CD4-positive, alpha-beta T cell treated with Interferon alpha-2 for 1 hour (primary cell): ENCODE measurements at regions not wholly inside any gene's neighbourhood (a gene's known extent, or its start where the extent isn't known, plus 50 kb on each side); places are given as distances from the start of the nearest gene placed in this dataset.
"Not testable (repeated sequence)": the region's sequence is repeated elsewhere in the genome, so short reads cannot be mapped to it uniquely, and the experiment has no call there.

Source experiments
- DNase-seq, 2 donors: peaks; one replicate each; pipeline ENCODE4 v3.0.0-alpha.2; 2020 to 2022

DNA sequence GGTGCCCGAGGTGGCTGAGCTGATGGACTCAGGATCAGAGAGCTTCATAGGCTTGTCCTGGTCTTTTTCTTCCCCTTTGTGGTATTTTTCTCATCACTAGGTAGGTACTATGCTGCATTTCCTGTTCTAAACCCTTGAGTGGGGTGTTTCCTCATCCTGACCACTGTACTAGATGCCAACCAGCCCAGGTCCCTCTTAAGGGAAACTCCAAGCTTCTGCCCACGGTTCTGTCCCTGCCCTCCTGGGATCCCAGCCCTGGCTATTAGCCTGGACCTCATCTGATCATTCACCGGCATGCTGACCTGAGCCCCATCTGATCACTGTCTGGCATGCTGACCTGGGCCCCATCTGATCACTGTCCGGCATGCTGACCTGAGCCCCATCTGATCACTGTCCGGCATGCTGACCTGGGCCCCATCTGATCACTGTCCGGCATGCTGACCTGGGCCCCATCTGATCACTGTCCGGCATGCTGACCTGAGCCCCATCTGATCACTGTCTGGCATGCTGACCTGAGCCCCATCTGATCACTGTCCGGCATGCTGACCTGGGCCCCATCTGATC lies 207.6 kb downstream of the NDUFA10 start:
- DNase-seq, result not testable (repeated sequence)

- no peak for DNase-seq
Measured at GRCh38 chr2:239816576-239817467, 208.3 kb downstream of the NDUFA10 start.

- no peak for DNase-seq
Measured at GRCh38 chr2:239815671-239816070, 209.5 kb downstream of the NDUFA10 start.

DNA sequence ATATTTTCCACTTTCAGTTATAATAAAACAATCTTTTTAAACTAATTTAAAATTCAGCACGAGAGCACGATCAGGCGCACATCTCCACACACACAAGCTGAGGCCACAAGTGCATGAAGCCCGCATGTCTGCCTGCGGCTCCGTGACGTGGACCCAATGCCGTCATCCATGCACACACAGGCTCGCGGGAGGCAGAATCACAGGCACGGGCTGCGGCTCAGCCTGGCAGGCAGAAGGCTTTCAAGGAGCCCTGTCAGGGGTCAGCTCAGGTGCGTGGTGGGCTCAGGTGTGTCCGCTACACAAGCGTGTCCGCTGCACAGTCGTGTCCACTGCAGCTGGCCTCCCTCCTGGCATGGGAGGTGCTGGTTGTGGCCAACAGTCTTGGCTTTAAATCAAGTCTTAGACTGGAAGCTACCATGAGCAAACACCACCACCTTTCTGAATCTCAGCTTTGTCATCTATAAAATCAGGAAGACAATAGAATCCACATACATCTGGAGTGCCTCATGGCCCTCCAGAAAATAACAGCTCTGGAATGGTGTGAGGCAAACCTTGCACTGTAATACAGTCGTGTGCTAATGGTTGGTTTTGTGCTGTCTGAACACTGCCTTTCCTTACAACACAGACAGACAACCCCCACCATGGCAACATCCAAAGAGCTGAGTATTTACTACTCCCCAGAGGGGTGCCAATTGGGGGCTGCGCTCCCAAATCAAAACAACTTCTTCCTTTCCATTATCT lies 210.1 kb downstream of the NDUFA10 start:
- DNase-seq, result no peak

- DNase-seq, result no peak
Measured at GRCh38 chr2:239814116-239814860, 210.9 kb downstream of the NDUFA10 start.

- DNase-seq, result no peak
Measured at GRCh38 chr2:239813261-239814115, 211.7 kb downstream of the NDUFA10 start.

DNA sequence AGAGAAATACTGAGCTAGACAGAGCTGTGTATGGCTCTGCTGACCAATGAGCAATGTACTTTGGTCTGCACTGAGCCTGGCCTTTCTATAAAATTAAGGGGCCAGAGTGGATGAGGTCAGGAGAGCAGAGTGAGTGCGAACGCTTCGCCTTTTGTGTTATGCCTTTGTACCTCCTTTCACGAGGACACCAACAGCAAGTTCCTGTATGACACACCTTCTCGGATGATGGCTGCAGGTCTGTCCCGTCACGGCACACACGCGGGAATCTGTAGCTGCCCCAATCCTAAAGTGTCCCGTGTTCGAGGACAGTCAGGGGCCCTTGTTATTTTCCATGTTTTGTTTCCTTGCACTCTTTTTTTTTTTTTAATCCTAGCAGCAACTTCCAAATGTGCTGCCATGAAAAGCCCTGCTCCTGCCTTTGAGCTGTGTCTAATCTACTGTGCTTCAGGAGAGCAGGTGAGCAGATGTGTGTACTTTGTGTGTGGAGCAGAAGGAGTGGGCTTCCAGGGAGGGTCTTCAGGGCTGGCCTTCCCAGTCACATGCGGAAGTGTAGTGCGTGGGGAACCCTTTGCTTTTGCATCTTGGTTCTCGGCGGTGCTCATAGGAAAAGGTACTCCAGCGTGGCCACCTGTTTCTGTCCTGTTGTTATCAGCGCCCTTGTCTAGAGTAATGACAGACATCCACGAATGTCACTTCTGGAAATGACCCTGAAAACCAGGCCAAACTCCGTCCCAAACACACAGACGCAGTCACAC lies 213.2 kb downstream of the NDUFA10 start:
- DNase-seq, result no peak

DNA sequence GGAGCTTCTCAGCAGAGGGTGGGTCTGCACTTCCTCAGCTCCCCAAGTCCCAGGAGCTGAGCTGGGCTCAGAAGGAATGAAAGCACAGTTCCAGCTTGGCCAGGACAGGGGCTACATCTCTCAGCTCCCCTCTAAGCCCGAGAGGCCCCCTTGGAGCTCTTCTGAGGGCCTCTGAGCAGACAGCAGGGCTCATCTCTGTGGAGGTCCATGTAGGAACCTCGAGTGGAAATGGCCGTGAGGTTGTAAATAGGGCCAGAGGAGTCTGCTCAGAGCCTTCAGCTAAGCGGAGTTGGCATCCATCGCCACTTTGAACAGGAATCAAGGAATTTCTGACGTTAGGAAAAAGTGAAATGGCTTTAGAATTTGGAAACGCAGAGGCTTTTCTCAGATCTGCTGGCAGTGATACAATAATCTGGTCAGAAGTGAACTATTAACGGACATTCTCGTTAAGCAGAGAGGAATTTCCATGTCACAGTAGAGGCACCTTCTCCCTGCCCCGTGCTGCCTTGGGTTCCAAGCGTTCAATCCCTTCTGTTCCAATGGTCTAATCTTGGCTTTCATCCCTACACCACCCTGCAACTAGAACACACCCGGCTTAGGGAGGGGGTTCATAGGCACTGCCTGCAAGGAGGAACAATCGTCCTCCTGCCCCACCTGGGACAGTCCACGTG lies 213.9 kb downstream of the NDUFA10 start:
- DNase-seq, result no peak

- no peak for DNase-seq
Measured at GRCh38 chr2:239809391-239809790, 215.8 kb downstream of the NDUFA10 start.

- DNase-seq, result no peak
Measured at GRCh38 chr2:239807568-239807967, 217.6 kb downstream of the NDUFA10 start.

GRCh38 chr2:239806758-239807434 lies 218.2 kb downstream of the NDUFA10 start:
- no peak for DNase-seq

- DNase-seq, result no peak
Measured at GRCh38 chr2:239806276-239806675, 218.9 kb downstream of the NDUFA10 start.

GRCh38 chr2:239805414-239805813 lies 219.7 kb downstream of the NDUFA10 start:
- no peak for DNase-seq

- no peak for DNase-seq
Measured at GRCh38 chr2:239805043-239805329, 220.2 kb downstream of the NDUFA10 start.

DNA sequence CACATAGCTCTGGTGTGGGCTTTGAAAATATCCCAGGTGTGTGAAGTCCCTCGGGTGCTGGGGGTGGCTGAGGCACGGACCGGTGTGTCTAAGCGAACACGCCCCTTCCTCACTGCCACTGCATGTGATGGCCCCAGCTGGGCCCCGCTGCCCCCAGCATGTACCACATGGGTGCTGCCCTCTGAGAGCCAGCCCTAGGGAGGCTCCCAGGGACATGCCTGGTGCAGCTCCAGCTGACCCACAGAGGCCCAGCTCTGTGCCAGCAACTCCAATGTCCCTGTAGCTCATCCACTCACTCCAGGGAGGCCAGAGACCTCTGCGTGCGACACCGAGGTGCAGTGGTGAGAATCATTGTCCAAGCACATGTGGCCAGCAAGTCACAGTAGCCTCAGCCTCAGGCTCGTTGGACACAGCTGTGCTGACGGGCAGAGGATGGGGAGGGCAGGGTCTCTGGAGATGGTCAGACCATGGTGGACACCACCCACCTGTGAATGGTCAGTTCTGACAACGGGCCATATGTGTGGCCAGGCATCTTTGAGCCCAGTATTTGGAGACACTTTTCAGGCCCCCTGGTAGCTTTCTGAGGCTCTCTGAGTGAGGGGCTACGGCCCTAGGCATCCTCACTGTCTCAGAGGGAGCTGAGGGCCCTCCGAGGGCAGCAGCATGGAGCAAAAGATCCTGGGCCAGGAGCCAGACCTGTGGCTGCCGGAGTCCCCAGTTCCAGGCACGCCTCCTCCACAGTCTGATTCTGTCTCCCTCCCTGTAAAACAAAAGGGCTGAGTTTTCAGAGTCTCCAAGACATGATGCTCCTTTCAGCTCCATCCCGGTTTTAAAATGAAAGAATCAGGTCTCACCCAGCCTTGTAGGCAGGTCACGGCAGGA lies 220.7 kb downstream of the NDUFA10 start:
- DNase-seq, result no peak

- DNase-seq, result no peak
Measured at GRCh38 chr2:239803766-239804115, 221.4 kb downstream of the NDUFA10 start.

DNA sequence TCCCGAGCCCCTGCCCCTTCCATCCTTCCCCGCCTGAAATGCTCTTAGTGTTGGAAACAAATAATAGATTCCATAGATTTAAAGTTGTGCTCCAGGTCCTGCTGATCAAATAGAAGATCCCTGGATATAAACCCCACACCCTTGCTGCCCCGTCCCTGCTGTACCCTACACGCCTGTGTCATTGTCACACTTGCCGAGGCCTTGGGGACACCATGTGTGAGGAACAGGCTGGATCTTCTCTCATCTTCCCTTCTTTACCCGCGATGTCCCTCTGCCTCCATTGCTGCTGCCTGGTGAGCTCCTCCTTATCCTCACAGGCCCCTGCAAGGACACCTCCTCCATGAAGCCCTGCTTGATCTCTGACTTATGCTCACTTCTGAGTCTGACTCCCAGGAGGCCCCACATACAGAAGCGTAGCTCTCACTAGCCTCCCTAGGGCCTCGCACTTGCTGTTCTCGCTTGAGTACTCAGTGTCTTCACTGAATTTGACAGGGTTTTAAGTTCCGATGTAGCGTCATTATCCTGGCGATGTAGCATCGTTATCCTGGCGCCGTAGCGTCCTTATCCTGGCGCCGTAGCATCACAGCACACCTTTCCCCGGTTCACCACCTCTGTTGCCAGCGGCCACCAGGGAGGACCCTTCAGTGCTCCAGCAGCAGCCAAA lies 221.9 kb downstream of the NDUFA10 start:
- no peak for DNase-seq

GRCh38 chr2:239802185-239802649 lies 222.9 kb downstream of the NDUFA10 start:
- no peak for DNase-seq
